ENCODE measurements at regions not wholly inside any gene's neighbourhood (a gene's known extent, or its start where the extent isn't known, plus 50 kb on each side); places are given as distances from the start of the nearest gene placed in this dataset.

GRCh38 chr4:181967401-181967800 lies 275.8 kb upstream of the TENM3 start:
- no peaks in the 10 kb centered on the region for H3K36me3 ChIP-seq (replicated peaks in 1 of 2; ENCODE audit: control insufficient read depth in 1 of 2, insufficient read depth in 2 of 2, low read length in 2 of 2)
- H3K9ac ChIP-seq (ENCODE audit: insufficient read depth, low read depth, low read length) = no peak overlapping the region
- intact Hi-C loops (cut with micrococcal nuclease; ENCODE audit: unreplicated experiment) (no loop called here), in situ Hi-C loops (cut with HindIII; ENCODE audit: extremely low pct_ligation_motif_present, low pct_unique_long_range_greater_than_20kb) (no loop called here)
- no peaks in the 10 kb centered on the region for H3K27me3 ChIP-seq (ENCODE audit: control insufficient read depth in 1 of 2, insufficient read depth in 2 of 2, low read length in 2 of 2)
- no peak overlapping the region for H3K4me2 ChIP-seq (ENCODE audit: low read depth, low read length)
- no peak overlapping the region for H2AFZ ChIP-seq (ENCODE audit: low read length)
- H3K9me3 ChIP-seq (ENCODE audit: low read length) = no peaks in the 10 kb centered on the region
- WGBS (ENCODE audit: low lambda C conversion rate) = 6% methylated on average over 3 of the region's 3 CpGs
- BruUV-seq (replicated peaks) = no TSS peak
- no peak for DNase-seq (ENCODE audit: low spot score)
- H3K79me2 ChIP-seq (ENCODE audit: insufficient read depth, low read length) = no peaks in the 10 kb centered on the region
- no peaks in the 10 kb centered on the region for H4K20me1 ChIP-seq (ENCODE audit: insufficient read depth, low read length)
- FAIRE-seq = no peak
- no peaks in the 10 kb centered on the region for H3K4me1 ChIP-seq (ENCODE audit: insufficient read depth, low read length)
- POLR2A ChIA-PET = no interaction called here
- no peak overlapping the region for H3K4me3 ChIP-seq (replicated peaks in 1 of 3; ENCODE audit: insufficient read depth in 1 of 3, low read depth in 2 of 3, low read length in 3 of 3)
- no peak overlapping the region for H3K27ac ChIP-seq (ENCODE audit: extremely low read length, insufficient read depth, low read length)
- TF ChIP-seq NFE2L1 (CRISPR knock-in tag; IDR thresholded peaks at IDR 0.05; ENCODE audit: borderline replicate concordance) (no peak), POGZ (CRISPR knock-in tag; IDR thresholded peaks at IDR 0.05) (no peak), DRAP1 (CRISPR knock-in tag; IDR thresholded peaks at IDR 0.05) (no peak)
- CTCF ChIA-PET (ENCODE audit: low intra/inter-chr PET ratio, low total read pairs) = no interaction called here
- ATAC-seq = no peak

DNA sequence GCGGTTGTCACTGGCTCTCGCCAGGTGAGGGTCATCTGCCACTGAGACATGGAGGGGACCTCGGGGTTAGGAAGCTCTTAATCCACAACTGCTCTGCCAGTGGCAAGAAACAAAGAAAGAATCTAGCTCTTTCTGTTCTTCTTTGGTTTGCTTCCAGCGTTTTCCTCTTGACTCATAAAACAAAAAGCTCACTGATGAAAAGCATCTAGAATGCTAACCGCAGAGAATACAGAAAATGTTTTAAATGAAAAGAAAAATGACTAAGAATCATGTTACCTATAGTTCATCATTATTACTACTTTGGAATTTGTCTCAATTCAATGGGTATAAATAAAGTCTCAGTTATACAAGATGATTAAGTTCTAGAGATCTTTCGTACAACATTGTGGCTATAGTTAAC lies 274.8 kb upstream of the TENM3 start:
- H3K79me2 ChIP-seq (ENCODE audit: insufficient read depth, low read length) = no peaks in the 10 kb centered on the region
- TF ChIP-seq HOXA7 (CRISPR knock-in tag; IDR thresholded peaks at IDR 0.05) = no peak
- TF ChIP-seq NFYC (CRISPR knock-in tag; IDR thresholded peaks at IDR 0.05) = no peak
- no peak for TF ChIP-seq TEAD3 (CRISPR knock-in tag; optimal IDR thresholded peaks at IDR 0.05; ENCODE audit: borderline replicate concordance)
- TF ChIP-seq SMARCC2 (IDR thresholded peaks at IDR 0.05) = no peak
- no peak for TF ChIP-seq KLF11 (CRISPR knock-in tag; IDR thresholded peaks at IDR 0.05)
- TF ChIP-seq KDM2A (CRISPR knock-in tag; IDR thresholded peaks at IDR 0.05; ENCODE audit: borderline replicate concordance, low read depth) = no peak
- no peak for TF ChIP-seq EEA1 (CRISPR knock-in tag; IDR thresholded peaks at IDR 0.05; ENCODE audit: borderline replicate concordance)
- TF ChIP-seq NR3C1 (CRISPR knock-in tag; IDR thresholded peaks at IDR 0.05) = no peak
- no peak for TF ChIP-seq SNRNP70 (IDR thresholded peaks at IDR 0.05; ENCODE audit: low read depth, low read length)
- no peak for TF ChIP-seq HOXA5 (CRISPR knock-in tag; IDR thresholded peaks at IDR 0.05)
- no peak for TF ChIP-seq GTF2F1 (IDR thresholded peaks at IDR 0.05; ENCODE audit: low read length)
- TF ChIP-seq MEIS2 (CRISPR knock-in tag; IDR thresholded peaks at IDR 0.05) = no peak
- TF ChIP-seq ATAD3A (CRISPR knock-in tag; IDR thresholded peaks at IDR 0.05) = no peak
- TF ChIP-seq JUNB (CRISPR knock-in tag; IDR thresholded peaks at IDR 0.05; ENCODE audit: borderline replicate concordance) = no peak
- no peak for TF ChIP-seq REXO4 (CRISPR knock-in tag; IDR thresholded peaks at IDR 0.05; ENCODE audit: borderline replicate concordance)
- no peak for TF ChIP-seq NFE2 (CRISPR knock-in tag; IDR thresholded peaks at IDR 0.05)
- TF ChIP-seq CTCF (CRISPR knock-in tag; IDR thresholded peaks at IDR 0.05) = no peak
- no peaks in the 10 kb centered on the region for H3K4me1 ChIP-seq (ENCODE audit: insufficient read depth, low read length)
- no peak overlapping the region for H3K4me2 ChIP-seq (ENCODE audit: low read depth, low read length)
- no peaks in the 10 kb centered on the region for H3K36me3 ChIP-seq (replicated peaks in 1 of 2; ENCODE audit: control insufficient read depth in 1 of 2, insufficient read depth in 2 of 2, low read length in 2 of 2)
- H3K9me3 ChIP-seq (ENCODE audit: low read length) = no peaks in the 10 kb centered on the region
- WGBS (ENCODE audit: low lambda C conversion rate) = 26% methylated on average over 6 of the region's 6 CpGs
- in situ Hi-C loops (cut with HindIII; ENCODE audit: extremely low pct_ligation_motif_present, low pct_unique_long_range_greater_than_20kb) = no loop called here
- H4K20me1 ChIP-seq (ENCODE audit: insufficient read depth, low read length) = no peaks in the 10 kb centered on the region
- no peak for FAIRE-seq
- POLR2A ChIA-PET = no interaction called here
- no peak overlapping the region for H3K4me3 ChIP-seq (replicated peaks in 1 of 3; ENCODE audit: insufficient read depth in 1 of 3, low read depth in 2 of 3, low read length in 3 of 3)
- BruUV-seq (replicated peaks) = no TSS peak
- no peak overlapping the region for H2AFZ ChIP-seq (ENCODE audit: low read length)
- no peak for ATAC-seq
- DNase-seq (ENCODE audit: low spot score) = no peak
- intact Hi-C loops (cut with micrococcal nuclease; ENCODE audit: unreplicated experiment) = no loop called here
- no peaks in the 10 kb centered on the region for H3K27me3 ChIP-seq (ENCODE audit: control insufficient read depth in 1 of 2, insufficient read depth in 2 of 2, low read length in 2 of 2)
- no peak overlapping the region for H3K9ac ChIP-seq (ENCODE audit: insufficient read depth, low read depth, low read length)
- CTCF ChIA-PET (ENCODE audit: low intra/inter-chr PET ratio, low total read pairs) = no interaction called here
- H3K27ac ChIP-seq (ENCODE audit: extremely low read length, insufficient read depth, low read length) = no peak overlapping the region

All from HepG2 (cell line).